Skin epidermis (tissue), 12 donors: ENCODE measurements at regions not wholly inside any gene's neighbourhood (a gene's known extent, or its start where the extent isn't known, plus 50 kb on each side); places are given as distances from the start of the nearest gene placed in this dataset.

Experiments used
- H3K27ac ChIP-seq, 21 experiments: fragments of 200-600 bp; sonication (generic) in 11 of 21; one replicate each; pipeline ENCODE4 v1.5.0; 2020; ENCODE audit warnings: mild to moderate bottlenecking in 3 of 21, inconsistent platforms in 2 of 21, moderate library complexity in 2 of 21
- H3K4me3 ChIP-seq, 7 experiments: fragments of 200-600 bp; sonication (generic) in 2 of 7; one replicate each; pipeline ENCODE4 v1.5.0; 2020; ENCODE audit warnings: inconsistent platforms in 2 of 7, mild to moderate bottlenecking in 2 of 7, moderate library complexity in 1 of 7

GRCh38 chr3:55194376-55194775 lies 266.5 kb upstream of the LRTM1 start:
- H3K27ac ChIP-seq: no peak overlapping the region

DNA sequence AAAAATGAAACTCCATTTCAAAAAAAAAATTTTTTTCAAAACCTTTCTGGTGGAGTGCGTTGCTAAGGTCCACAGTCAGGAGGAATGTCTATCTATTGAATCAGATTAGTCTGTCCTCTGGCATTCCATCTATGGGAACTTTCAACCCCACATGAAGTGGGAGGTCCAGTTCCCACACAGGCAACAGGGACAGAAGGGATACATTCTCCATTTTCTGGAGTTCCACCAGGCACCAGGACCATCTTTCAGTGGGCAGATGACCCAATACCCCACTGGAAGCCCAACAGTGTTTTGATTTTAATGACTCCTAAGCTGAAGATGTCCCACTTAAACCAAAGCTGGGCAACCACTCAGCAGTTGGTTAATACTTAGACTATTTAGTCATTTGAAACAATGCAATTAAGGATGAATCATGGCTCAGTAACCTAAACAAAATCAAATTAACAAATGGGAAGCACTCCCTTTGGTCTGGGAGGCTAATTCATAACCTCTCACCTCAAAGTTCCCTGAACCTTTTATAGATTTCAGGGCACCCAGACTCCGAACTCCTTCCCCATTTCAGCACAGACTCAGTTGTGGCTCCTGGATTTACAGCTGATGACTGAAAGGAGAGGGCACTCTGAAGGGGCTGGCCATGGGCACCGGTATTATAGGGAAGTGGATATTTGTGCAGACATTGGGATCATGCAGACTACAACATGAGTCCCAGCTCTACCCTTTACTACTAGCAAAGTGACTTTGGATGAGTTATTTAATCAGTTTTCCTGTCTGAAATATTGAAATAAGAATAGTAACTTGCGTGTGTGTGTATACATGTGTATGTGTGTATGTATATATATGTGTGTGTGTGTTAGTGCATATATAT lies 264.3 kb upstream of the LRTM1 start:
- no peak overlapping the region for H3K4me3 ChIP-seq
- peak overlapping the region in 5 of 21 experiments; percentile 11 to 77 (median 54) for H3K27ac ChIP-seq

More at GRCh38 chr3:55194376-55194775, 266.5 kb upstream of the LRTM1 start:
- H3K4me3 ChIP-seq: no peak overlapping the region

DNA sequence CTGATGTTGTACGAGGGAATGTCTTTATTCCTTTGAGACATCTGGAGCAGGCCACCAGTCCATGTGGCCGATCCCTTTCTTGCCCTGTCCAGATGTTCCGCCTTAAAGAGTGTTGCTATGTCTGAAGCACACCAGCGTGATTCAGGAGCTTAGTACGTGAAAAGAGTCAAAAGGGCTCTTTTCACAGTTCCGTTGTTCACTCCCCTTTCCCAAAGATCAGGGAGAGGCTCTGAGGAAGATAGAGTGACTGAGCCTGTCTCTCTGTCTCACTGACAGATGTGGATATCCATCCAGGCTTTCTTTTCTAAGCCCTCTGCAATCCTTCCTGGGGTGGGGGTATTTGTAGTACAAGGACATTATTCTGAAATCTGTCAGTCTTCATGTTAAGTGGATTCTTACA lies 262.5 kb upstream of the LRTM1 start:
- Histone ChIP-seq H3K27ac (peak overlapping the region in 8 of 21 experiments; percentile 13 to 77 (median 52)), H3K4me3 (no peak overlapping the region)

DNA sequence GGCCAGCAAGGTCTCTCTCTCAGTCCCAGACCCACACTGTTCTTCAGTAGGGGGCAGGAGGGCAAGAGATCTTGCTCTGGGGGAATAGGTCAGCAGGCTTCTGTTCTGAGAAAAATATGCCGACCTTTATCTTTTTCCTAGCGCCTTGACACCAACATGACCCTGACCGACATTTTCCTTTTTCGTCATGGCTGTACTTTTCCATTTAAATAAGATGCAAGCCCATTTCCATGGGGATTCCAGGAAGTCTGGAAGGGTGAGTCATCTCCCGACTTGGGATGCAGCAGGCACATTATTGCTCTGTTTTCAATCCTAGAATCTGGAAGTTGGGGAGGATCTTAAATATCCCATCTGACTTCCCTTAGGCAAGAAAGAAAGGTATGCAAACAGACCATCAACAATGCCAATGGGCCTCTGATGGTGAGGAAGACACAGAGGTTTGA lies 261.5 kb upstream of the LRTM1 start:
- peak overlapping the region in 6 of 21 experiments; percentile 6 to 77 (median 54) for H3K27ac ChIP-seq
- no peak overlapping the region for H3K4me3 ChIP-seq

GRCh38 chr3:55185380-55185779 lies 257.5 kb upstream of the LRTM1 start:
- Histone ChIP-seq H3K4me3 (no peak overlapping the region), H3K27ac (no peak overlapping the region)

DNA sequence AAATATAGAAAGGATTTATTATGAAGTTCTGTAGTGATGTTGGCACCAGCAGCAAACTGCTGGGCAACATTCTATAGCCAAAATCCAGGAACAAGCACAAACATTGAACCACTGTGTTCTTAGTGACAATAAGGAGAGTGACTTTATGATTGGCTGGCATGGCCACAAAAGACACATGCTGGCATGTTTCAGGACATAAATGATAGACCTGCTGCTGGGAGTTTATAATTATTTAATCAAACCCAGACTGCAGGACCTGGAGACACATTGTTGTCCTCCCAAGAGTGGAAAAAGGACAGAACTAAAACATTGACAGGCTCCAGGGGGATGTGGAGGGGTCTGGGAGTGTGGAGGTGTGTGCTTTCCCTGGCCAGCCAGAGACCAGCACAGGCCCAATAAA lies 255.3 kb upstream of the LRTM1 start:
- H3K27ac ChIP-seq: no peak overlapping the region
- H3K4me3 ChIP-seq: no peak overlapping the region

- Histone ChIP-seq H3K4me3 (no peak overlapping the region), H3K27ac (peak overlapping the region in 1 of 21 experiments; percentile 15)
These were observed 253.2 kb upstream of the LRTM1 start for GRCh38 chr3:55180936-55181535.

DNA sequence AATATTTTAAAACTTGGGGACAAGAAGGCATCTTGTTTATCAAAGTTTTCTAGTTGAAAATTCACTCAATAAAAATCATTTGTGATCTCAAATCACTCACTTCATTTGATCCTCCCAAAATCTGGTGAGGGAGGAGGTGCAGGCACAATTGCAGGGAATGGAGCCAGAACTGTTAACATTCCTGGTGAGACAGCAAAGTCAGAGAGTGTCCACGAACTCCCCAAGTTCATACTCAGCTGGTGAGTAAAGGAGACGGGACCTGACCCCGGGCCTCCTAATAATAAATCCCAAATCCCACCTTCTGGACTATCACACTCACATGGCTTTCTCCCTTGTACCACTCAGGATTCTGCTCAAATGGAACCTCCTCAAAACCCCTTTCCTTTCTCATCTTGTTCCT lies 252.3 kb upstream of the LRTM1 start:
- Histone ChIP-seq H3K27ac (no peak overlapping the region), H3K4me3 (no peak overlapping the region)

DNA sequence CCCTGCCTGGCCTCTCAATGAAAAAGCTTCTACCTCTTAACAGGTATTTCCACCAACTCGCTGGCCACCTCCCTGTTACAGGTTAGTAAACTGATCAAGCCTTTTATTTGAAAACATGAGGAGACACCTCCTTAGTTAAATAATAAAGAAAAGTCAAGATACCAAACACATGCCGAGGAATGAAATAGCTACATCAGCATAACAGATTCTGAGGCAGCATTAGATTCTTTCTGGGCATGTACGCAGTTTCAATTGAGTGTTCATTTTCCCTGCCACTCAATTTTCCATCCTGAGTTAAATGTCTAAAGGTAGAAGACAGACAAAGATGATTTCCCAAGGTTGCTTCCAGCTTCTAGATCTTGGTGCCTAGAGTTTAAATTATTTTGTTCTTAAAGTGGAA lies 250.5 kb upstream of the LRTM1 start:
- no peak overlapping the region for H3K4me3 ChIP-seq

GRCh38 chr3:55177749-55178148 lies 249.9 kb upstream of the LRTM1 start:
- no peak overlapping the region for H3K27ac ChIP-seq

More for the DNA sequence above, 250.5 kb upstream of the LRTM1 start:
- H3K27ac ChIP-seq: no peak overlapping the region

DNA sequence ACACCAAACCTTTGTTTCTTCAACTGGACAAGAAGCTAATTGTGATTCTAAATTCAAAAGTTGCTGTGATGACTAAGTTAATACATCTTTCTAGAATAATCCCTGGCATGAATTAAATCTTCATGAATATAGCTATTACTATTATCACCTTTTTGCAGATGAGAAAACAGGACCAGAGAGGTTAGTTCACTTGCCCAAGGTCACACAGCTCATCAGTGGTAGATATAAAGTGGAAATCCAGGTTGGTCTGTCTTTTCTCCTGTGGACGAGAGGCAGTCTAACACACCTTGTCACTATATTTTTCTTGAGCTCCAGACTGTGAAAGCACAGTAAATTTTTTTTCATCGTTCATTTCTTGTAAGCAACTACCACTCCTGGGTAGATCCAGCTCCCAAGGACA lies 247.6 kb upstream of the LRTM1 start:
- Histone ChIP-seq H3K27ac (no peak overlapping the region), H3K4me3 (no peak overlapping the region)

More at GRCh38 chr3:55177749-55178148, 249.9 kb upstream of the LRTM1 start:
- H3K4me3 ChIP-seq: no peak overlapping the region

DNA sequence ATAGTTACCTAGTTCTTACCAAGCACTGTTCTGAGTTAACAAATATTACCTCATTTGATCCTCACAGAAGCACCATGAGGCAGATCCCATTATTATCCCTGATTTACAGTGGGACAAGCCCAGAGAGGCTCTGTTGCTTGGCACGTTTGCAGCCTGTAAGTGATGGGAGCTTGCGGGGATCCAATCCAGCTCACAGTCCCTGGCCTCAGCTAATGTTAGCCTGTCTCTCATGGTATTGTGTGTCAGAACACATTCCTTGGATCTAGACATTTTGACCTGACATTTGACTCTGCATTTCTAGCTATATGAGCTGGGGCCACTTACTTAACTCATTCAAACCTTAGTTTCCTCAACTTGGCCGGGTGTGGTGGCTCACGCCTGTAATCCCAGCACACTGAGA lies 246.9 kb upstream of the LRTM1 start:
- no peak overlapping the region for H3K27ac ChIP-seq
- no peak overlapping the region for H3K4me3 ChIP-seq

DNA sequence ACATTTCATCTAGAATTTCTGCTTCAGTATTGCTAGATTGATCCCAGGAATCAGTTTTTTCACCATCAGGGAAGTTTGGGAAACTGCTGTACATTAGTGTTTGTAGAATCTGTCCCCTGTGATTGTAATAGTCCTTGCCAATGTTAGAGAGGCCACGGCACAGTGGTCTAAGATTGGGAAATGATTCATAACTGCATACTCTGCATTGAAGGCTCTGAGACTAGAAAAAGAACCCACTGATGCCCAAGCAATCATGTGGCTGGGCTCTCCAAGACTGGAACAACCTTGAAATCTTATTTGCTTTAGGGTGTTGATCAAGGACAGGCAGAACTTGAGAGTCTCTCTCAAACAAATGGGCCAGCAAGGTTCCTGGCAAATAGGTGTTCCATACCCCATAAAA lies 245.6 kb upstream of the LRTM1 start:
- Histone ChIP-seq H3K27ac (no peak overlapping the region), H3K4me3 (no peak overlapping the region)

DNA sequence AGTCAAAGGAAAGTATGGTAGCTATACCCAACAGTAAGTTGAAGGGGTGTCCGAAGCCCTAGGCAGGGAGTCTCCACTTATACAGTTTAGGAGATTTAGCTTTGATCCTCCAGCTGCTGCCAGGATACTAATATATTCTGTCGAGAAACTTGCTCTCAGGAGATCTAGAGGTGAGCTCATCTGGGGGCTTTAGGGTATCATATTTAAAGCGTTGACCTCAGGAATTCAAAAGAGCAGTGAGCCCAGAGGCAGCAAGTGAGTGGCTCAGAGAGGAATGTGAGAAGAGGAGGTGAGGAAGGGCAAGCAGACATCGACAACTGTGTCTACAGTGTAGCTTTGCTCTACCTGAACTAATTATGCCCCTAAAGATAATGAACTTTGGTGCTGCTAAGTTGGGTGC lies 245.1 kb upstream of the LRTM1 start:
- no peak overlapping the region for H3K27ac ChIP-seq
- H3K4me3 ChIP-seq: no peak overlapping the region

- H3K4me3 ChIP-seq: no peak overlapping the region
- H3K27ac ChIP-seq: peak overlapping the region in 1 of 21 experiments; percentile 11
These were observed 242.6 kb upstream of the LRTM1 start for GRCh38 chr3:55170444-55170843.

DNA sequence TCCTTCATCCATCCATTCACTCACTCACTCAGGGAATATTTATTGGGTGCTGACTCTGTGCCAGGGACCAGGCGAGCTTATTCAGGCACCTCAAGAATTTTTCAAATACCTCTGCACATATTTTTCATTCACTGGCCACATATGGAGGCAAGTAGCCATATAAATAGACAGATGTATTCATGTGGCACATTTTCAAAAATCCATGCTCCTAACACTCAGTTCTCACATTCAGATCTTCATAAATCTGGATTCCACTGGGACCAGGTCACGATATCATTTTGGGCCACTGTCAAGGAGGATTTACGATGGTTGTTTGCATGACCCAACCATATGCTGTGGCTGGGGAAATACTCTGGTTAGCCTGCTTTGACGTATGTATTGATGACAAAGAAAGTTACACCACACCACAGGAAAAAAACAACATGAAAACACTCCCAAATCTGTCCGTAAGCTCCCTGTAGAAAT lies 241.8 kb upstream of the LRTM1 start:
- Histone ChIP-seq H3K4me3 (no peak overlapping the region), H3K27ac (no peak overlapping the region)

GRCh38 chr3:55169161-55169560 lies 241.3 kb upstream of the LRTM1 start:
- no peak overlapping the region for H3K4me3 ChIP-seq
- H3K27ac ChIP-seq: no peak overlapping the region

- Histone ChIP-seq H3K27ac (no peak overlapping the region), H3K4me3 (no peak overlapping the region)
These were observed 239.9 kb upstream of the LRTM1 start for GRCh38 chr3:55167586-55168317.

- Histone ChIP-seq H3K4me3 (no peak overlapping the region), H3K27ac (peak overlapping the region in 1 of 21 experiments; percentile 14)
These were observed 239.0 kb upstream of the LRTM1 start for GRCh38 chr3:55166576-55167555.
